SK-N-SH treated with all-trans-retinoic acid at 6 μM for 48 hours (cell line): ENCODE measurements at regions not wholly inside any gene's neighbourhood (a gene's known extent, or its start where the extent isn't known, plus 50 kb on each side); places are given as distances from the start of the nearest gene placed in this dataset.

Experiments
- ATAC-seq: fragments of 200-7000 bp; cut with Tn5 transposase; 3 replicates; pipeline ENCODE4 v1.9.1; 2020; ENCODE audit warnings: mild to moderate bottlenecking, moderate library complexity
- ARNTL ChIP-seq: fragments of 450-650 bp; formaldehyde crosslinking; IDR thresholded peaks from 2 replicates; pipeline ENCODE4 v1.5.0; 2020; ENCODE audit warnings: low read depth, mild to moderate bottlenecking, moderate library complexity, borderline replicate concordance
- BACH2 ChIP-seq: fragments of 250-450 bp; sonication (Bioruptor Pico); IDR thresholded peaks from 2 replicates; pipeline ENCODE4 v1.9.0; 2021; ENCODE audit warnings: mild to moderate bottlenecking, borderline replicate concordance
- CREB5 ChIP-seq: fragments of 250-450 bp; sonication (Bioruptor Pico); IDR thresholded peaks from 2 replicates; pipeline ENCODE4 v1.5.1; 2020; ENCODE audit warnings: low read depth, mild to moderate bottlenecking, moderate library complexity
- CSDC2 ChIP-seq: fragments of 250-450 bp; sonication (Bioruptor Pico); IDR thresholded peaks from 2 replicates; pipeline ENCODE4 v1.5.0; 2020; ENCODE audit warnings: mild to moderate bottlenecking, moderate library complexity
- CSRNP3 ChIP-seq: fragments of 250-450 bp; sonication (Bioruptor Pico); IDR thresholded peaks from 2 replicates; pipeline ENCODE4 v1.5.1; 2021; ENCODE audit warnings: mild to moderate bottlenecking, moderate library complexity
- ESRRG ChIP-seq: fragments of 250-450 bp; sonication (Bioruptor Pico); IDR thresholded peaks from 2 replicates; pipeline ENCODE4 v1.6.1; 2021; ENCODE audit warnings: mild to moderate bottlenecking
- GLIS3 ChIP-seq: fragments of 250-450 bp; sonication (Bioruptor Pico); IDR thresholded peaks from 2 replicates; pipeline ENCODE4 v1.5.0; 2020; ENCODE audit warnings: mild to moderate bottlenecking, moderate library complexity
- ISL1 ChIP-seq: fragments of 250-450 bp; sonication (Bioruptor Pico); IDR thresholded peaks from 2 replicates; pipeline ENCODE4 v2.1.2; 2022; ENCODE audit warnings: mild to moderate bottlenecking, moderate library complexity
- OSR1 ChIP-seq: fragments of 250-450 bp; sonication (Bioruptor Pico); IDR thresholded peaks from 2 replicates; pipeline ENCODE4 v1.8.0; 2022; ENCODE audit warnings: moderate library complexity, mild to moderate bottlenecking, inconsistent platforms
- PATZ1 ChIP-seq: fragments of 250-450 bp; sonication (Bioruptor Pico); IDR thresholded peaks from 2 replicates; pipeline ENCODE4 v1.8.0; 2020; ENCODE audit warnings: mild to moderate bottlenecking, moderate library complexity, borderline replicate concordance
- POU6F1 ChIP-seq: fragments of 250-450 bp; sonication (Bioruptor Pico); IDR thresholded peaks from 2 replicates; pipeline ENCODE4 v1.8.0; 2021; ENCODE audit warnings: low read depth, mild to moderate bottlenecking, moderate library complexity, borderline replicate concordance
- RARB ChIP-seq: fragments of 250-450 bp; sonication (Bioruptor Pico); IDR thresholded peaks from 2 replicates; pipeline ENCODE4 v1.8.0; 2021; ENCODE audit warnings: mild to moderate bottlenecking, moderate library complexity
- SNAI2 ChIP-seq: fragments of 250-450 bp; sonication (Bioruptor Pico); IDR thresholded peaks from 2 replicates; pipeline ENCODE4 v1.5.0; 2020; ENCODE audit warnings: mild to moderate bottlenecking, moderate library complexity
- TCF4 ChIP-seq: fragments of 250-450 bp; sonication (Bioruptor Pico); IDR thresholded peaks from 2 replicates; pipeline ENCODE4 v1.8.0; 2021; ENCODE audit warnings: mild to moderate bottlenecking, moderate library complexity, borderline replicate concordance
- TOX ChIP-seq: fragments of 250-450 bp; sonication (Bioruptor Pico); IDR thresholded peaks from 2 replicates; pipeline ENCODE4 v1.8.0; 2021; ENCODE audit warnings: mild to moderate bottlenecking, moderate library complexity, borderline replicate concordance
- TSHZ2 ChIP-seq: fragments of 250-450 bp; sonication (Bioruptor Pico); IDR thresholded peaks from 2 replicates; pipeline ENCODE4 v1.5.0; 2020; ENCODE audit warnings: mild to moderate bottlenecking, moderate library complexity
- ZFP3 ChIP-seq: fragments of 250-450 bp; sonication (Bioruptor Pico); IDR thresholded peaks from 2 replicates; pipeline ENCODE4 v1.5.0; 2020; ENCODE audit warnings: mild to moderate bottlenecking, moderate library complexity
- ZFP30 ChIP-seq: fragments of 450-650 bp; formaldehyde crosslinking; IDR thresholded peaks from 2 replicates; pipeline ENCODE4 v1.5.0; 2022; ENCODE audit warnings: mild to moderate bottlenecking, moderate library complexity
- ZNF565 ChIP-seq: fragments of 450-650 bp; formaldehyde crosslinking; conservative IDR thresholded peaks from 2 replicates; pipeline ENCODE4 v1.5.0; 2020; ENCODE audit warnings: low read depth, mild to moderate bottlenecking, moderate library complexity
- ZNF70 ChIP-seq: fragments of 450-650 bp; formaldehyde crosslinking; IDR thresholded peaks from 2 replicates; pipeline ENCODE4 v1.5.0; 2020; ENCODE audit warnings: mild to moderate bottlenecking, moderate library complexity
- ZNF8 ChIP-seq: fragments of 450-650 bp; formaldehyde crosslinking; IDR thresholded peaks from 2 replicates; pipeline ENCODE4 v1.5.0; 2020; ENCODE audit warnings: mild to moderate bottlenecking, moderate library complexity

GRCh38 chr6:133613211-133613610 is 275.7 kb upstream of the TCF21 start:
- TF ChIP-seq ARNTL (CRISPR knock-in tag) (no peak), ESRRG (CRISPR knock-in tag) (no peak), GLIS3 (CRISPR knock-in tag) (no peak), RARB (CRISPR knock-in tag) (no peak), TCF4 (no peak), ZFP30 (no peak), CREB5 (CRISPR knock-in tag) (no peak), OSR1 (CRISPR knock-in tag) (no peak), ISL1 (CRISPR knock-in tag) (no peak), ZFP3 (CRISPR knock-in tag) (no peak), TOX (CRISPR knock-in tag) (no peak), ZNF70 (CRISPR knock-in tag) (no peak), CSDC2 (CRISPR knock-in tag) (no peak), ZNF8 (CRISPR knock-in tag) (no peak), TSHZ2 (CRISPR knock-in tag) (no peak), ZNF565 (CRISPR knock-in tag) (no peak), BACH2 (CRISPR knock-in tag) (no peak), PATZ1 (CRISPR knock-in tag) (no peak), POU6F1 (CRISPR knock-in tag) (no peak), CSRNP3 (CRISPR knock-in tag) (no peak)
- ATAC-seq: no peak

GRCh38 chr6:133621751-133622150 is 267.2 kb upstream of the TCF21 start:
- TF ChIP-seq ZFP30 (no peak), TCF4 (no peak), GLIS3 (CRISPR knock-in tag) (no peak), TSHZ2 (CRISPR knock-in tag) (no peak), ZFP3 (CRISPR knock-in tag) (no peak), ESRRG (CRISPR knock-in tag) (no peak), SNAI2 (CRISPR knock-in tag) (no peak), TOX (CRISPR knock-in tag) (no peak), CREB5 (CRISPR knock-in tag) (no peak), BACH2 (CRISPR knock-in tag) (no peak), ARNTL (CRISPR knock-in tag) (no peak)
- ATAC-seq: no peak
